ENCODE measurements at regions not wholly inside any gene's neighbourhood (a gene's known extent, or its start where the extent isn't known, plus 50 kb on each side); places are given as distances from the start of the nearest gene placed in this dataset.
A peak's percentile ranks its signal among the peaks of the same experiment; 100 is the strongest.

DNA sequence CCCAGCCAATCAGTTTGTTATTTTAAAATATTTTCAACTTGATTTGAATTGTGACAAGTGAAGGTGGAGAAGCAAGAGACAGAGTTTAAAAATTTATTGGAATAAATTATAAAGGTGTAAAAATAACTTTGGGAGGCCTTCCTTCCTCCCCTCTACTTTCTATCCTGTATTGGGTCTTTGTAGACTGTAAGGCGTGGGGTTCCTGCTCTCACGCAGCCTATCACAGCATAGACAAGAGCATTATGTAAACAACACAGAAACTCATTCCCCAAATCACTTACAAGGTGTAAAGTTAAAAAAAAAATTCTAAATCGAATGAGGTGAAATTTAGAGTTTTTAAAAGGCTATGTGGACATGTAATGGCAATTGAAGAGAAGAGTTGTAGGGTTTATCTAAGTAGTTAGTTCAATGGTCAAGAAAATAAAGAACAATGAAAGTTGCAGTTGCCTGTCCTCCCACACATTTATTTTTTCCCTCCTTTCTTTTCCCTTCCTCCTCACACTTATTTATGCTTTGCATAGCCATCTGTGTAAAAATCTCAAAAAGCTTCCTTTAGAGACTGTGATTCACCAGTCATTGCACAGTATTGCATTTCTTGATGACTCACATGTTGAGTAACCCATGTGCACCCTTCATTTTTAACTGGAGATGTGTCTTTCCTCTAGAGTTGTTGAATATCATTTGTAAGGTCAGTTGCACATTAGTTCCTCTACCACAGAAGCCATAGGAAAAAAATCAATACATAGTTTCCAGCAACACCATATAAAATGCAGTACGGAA lies 242.2 kb downstream of the PTPRC start:
- Histone ChIP-seq H3K27me3 (ENCODE audit: control insufficient read depth, insufficient read depth, low read length) (no peaks in the 10 kb centered on the region), H3K36me3 (ENCODE audit: control insufficient read depth, insufficient read depth, low read length) (no peaks in the 10 kb centered on the region; the same call in 1 of the 2 replicates), H3K9me3 (ENCODE audit: control insufficient read depth, insufficient read depth, low read depth, low read length) (no peaks in the 10 kb centered on the region), H3K27ac (ENCODE audit: low read length) (peak overlapping the region; percentile 65; the same call in 1 of the 2 replicates), H3K4me3 (ENCODE audit: low read depth in 2 of 2, low read length in 2 of 2) (no peak overlapping the region), H3K4me1 (ENCODE audit: control insufficient read depth, insufficient read depth, low read length) (peaks cover 7% of the 10 kb centered on the region; the same call in 1 of the 2 replicates)
- ChIA-PET CTCF (no interaction called here), POLR2A (no interaction called here)
- ATAC-seq, result peak; percentile 90
- in situ Hi-C loops (cut with HindIII; ENCODE audit: low pct_unique_long_range_greater_than_20kb, low sequenced_read_pairs), result no loop called here
- no TSS peak for BruUV-seq (replicated peaks)
- DNase-seq (ENCODE audit: low read depth, low spot score), result peak; percentile 95
- TF ChIP-seq POLR2AphosphoS5 (IDR thresholded peaks at IDR 0.05; ENCODE audit: low read depth, low read length) (no peak), SIN3A (IDR thresholded peaks at IDR 0.05; ENCODE audit: borderline replicate concordance, insufficient read depth, low read depth, low read length) (no peak)
- intact Hi-C loops (cut with micrococcal nuclease; ENCODE audit: unreplicated experiment), result no loop called here

- intact Hi-C loops (cut with micrococcal nuclease; ENCODE audit: unreplicated experiment), result no loop called here
- ChIA-PET POLR2A (no interaction called here), CTCF (no interaction called here)
- no TSS peak for BruUV-seq (replicated peaks)
- DNase-seq (ENCODE audit: low read depth, low spot score), result no peak
- ATAC-seq, result no peak
- in situ Hi-C loops (cut with HindIII; ENCODE audit: low pct_unique_long_range_greater_than_20kb, low sequenced_read_pairs), result no loop called here
- Histone ChIP-seq H3K27ac (ENCODE audit: low read length) (no peak overlapping the region), H3K36me3 (ENCODE audit: control insufficient read depth, insufficient read depth, low read length) (no peaks in the 10 kb centered on the region; the same call in 1 of the 2 replicates), H3K4me3 (ENCODE audit: low read depth in 2 of 2, low read length in 2 of 2) (no peak overlapping the region), H3K9me3 (ENCODE audit: control insufficient read depth, insufficient read depth, low read depth, low read length) (no peaks in the 10 kb centered on the region), H3K4me1 (ENCODE audit: control insufficient read depth, insufficient read depth, low read length) (peaks cover 7% of the 10 kb centered on the region; the same call in 1 of the 2 replicates), H3K27me3 (ENCODE audit: control insufficient read depth, insufficient read depth, low read length) (no peaks in the 10 kb centered on the region)
- TF ChIP-seq SIN3A (IDR thresholded peaks at IDR 0.05; ENCODE audit: borderline replicate concordance, insufficient read depth, low read depth, low read length), result no peak
- TF ChIP-seq CTCF (IDR thresholded peaks at IDR 0.05), result no peak
- no peak for TF ChIP-seq TCF7L2 (IDR thresholded peaks at IDR 0.05; ENCODE audit: low read depth, low read length)
- TF ChIP-seq POLR2AphosphoS5 (IDR thresholded peaks at IDR 0.05; ENCODE audit: low read depth, low read length), result no peak
- TF ChIP-seq, protein P1, sequence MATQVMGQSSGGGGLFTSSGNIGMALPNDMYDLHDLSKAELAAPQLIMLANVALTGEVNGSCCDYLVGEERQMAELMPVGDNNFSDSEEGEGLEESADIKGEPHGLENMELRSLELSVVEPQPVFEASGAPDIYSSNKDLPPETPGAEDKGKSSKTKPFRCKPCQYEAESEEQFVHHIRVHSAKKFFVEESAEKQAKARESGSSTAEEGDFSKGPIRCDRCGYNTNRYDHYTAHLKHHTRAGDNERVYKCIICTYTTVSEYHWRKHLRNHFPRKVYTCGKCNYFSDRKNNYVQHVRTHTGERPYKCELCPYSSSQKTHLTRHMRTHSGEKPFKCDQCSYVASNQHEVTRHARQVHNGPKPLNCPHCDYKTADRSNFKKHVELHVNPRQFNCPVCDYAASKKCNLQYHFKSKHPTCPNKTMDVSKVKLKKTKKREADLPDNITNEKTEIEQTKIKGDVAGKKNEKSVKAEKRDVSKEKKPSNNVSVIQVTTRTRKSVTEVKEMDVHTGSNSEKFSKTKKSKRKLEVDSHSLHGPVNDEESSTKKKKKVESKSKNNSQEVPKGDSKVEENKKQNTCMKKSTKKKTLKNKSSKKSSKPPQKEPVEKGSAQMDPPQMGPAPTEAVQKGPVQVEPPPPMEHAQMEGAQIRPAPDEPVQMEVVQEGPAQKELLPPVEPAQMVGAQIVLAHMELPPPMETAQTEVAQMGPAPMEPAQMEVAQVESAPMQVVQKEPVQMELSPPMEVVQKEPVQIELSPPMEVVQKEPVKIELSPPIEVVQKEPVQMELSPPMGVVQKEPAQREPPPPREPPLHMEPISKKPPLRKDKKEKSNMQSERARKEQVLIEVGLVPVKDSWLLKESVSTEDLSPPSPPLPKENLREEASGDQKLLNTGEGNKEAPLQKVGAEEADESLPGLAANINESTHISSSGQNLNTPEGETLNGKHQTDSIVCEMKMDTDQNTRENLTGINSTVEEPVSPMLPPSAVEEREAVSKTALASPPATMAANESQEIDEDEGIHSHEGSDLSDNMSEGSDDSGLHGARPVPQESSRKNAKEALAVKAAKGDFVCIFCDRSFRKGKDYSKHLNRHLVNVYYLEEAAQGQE (IDR thresholded peaks at IDR 0.05; ENCODE audit: insufficient read depth in 1 of 2, low read depth in 2 of 2, low read length in 1 of 2), result no peak
These were observed 244.3 kb downstream of the PTPRC start for GRCh38 chr1:198883184-198883583.

GRCh38 chr1:198887866-198888265 lies 249.0 kb downstream of the PTPRC start:
- H3K27ac ChIP-seq (ENCODE audit: low read length), result no peak overlapping the region; the same call in 1 of the 2 replicates
- intact Hi-C loops (cut with micrococcal nuclease; ENCODE audit: unreplicated experiment), result no loop called here
- DNase-seq (ENCODE audit: low read depth, low spot score) (no peak), ATAC-seq (no peak)
- ChIA-PET CTCF (no interaction called here), POLR2A (no interaction called here)
- H3K36me3 ChIP-seq (ENCODE audit: control insufficient read depth, insufficient read depth, low read length), result no peaks in the 10 kb centered on the region; the same call in 1 of the 2 replicates
- H3K27me3 ChIP-seq (ENCODE audit: control insufficient read depth, insufficient read depth, low read length), result no peaks in the 10 kb centered on the region
- TF ChIP-seq TCF7L2 (IDR thresholded peaks at IDR 0.05; ENCODE audit: low read depth, low read length), result no peak
- TF ChIP-seq SIN3A (IDR thresholded peaks at IDR 0.05; ENCODE audit: borderline replicate concordance, insufficient read depth, low read depth, low read length), result no peak
- no peak for TF ChIP-seq POLR2AphosphoS5 (IDR thresholded peaks at IDR 0.05; ENCODE audit: low read depth, low read length)
- TF ChIP-seq CTCF (IDR thresholded peaks at IDR 0.05), result no peak
- TF ChIP-seq, protein P1 (IDR thresholded peaks at IDR 0.05; ENCODE audit: insufficient read depth in 1 of 2, low read depth in 2 of 2, low read length in 1 of 2), result no peak
- no peak overlapping the region for H3K4me3 ChIP-seq (ENCODE audit: low read depth in 2 of 2, low read length in 2 of 2)
- H3K9me3 ChIP-seq (ENCODE audit: control insufficient read depth, insufficient read depth, low read depth, low read length), result no peaks in the 10 kb centered on the region
- no TSS peak for BruUV-seq (replicated peaks)
- in situ Hi-C loops (cut with HindIII; ENCODE audit: low pct_unique_long_range_greater_than_20kb, low sequenced_read_pairs), result no loop called here
- H3K4me1 ChIP-seq (ENCODE audit: control insufficient read depth, insufficient read depth, low read length), result peaks cover 43% of the 10 kb centered on the region
